ENCODE measurements at regions not wholly inside any gene's neighbourhood (a gene's known extent, or its start where the extent isn't known, plus 50 kb on each side); places are given as distances from the start of the nearest gene placed in this dataset.

GRCh38 chr6:164436976-164437375, 872.4 kb downstream of the C6orf118 start:
- H2AFZ ChIP-seq (ENCODE audit: low read depth, low read length), result no peak overlapping the region
- H3K4me2 ChIP-seq (ENCODE audit: low read length), result no peak overlapping the region
- no peaks in the 10 kb centered on the region for H3K9me3 ChIP-seq (ENCODE audit: low read length)
- no peak overlapping the region for H3K9ac ChIP-seq (ENCODE audit: low read length)
- H3K79me2 ChIP-seq (replicated peaks; ENCODE audit: insufficient read depth, low read length), result no peaks in the 10 kb centered on the region
- TF ChIP-seq MXI1 (conservative IDR thresholded peaks at IDR 0.05; ENCODE audit: poor library complexity, severe bottlenecking) (no peak), EP300 (conservative IDR thresholded peaks at IDR 0.05; ENCODE audit: poor library complexity, severe bottlenecking) (no peak), POLR2AphosphoS5 (IDR thresholded peaks at IDR 0.05) (no peak), REST (IDR thresholded peaks at IDR 0.05; ENCODE audit: borderline replicate concordance) (no peak), SMC3 (conservative IDR thresholded peaks at IDR 0.05; ENCODE audit: poor library complexity) (no peak)
- no peak overlapping the region for H3K27ac ChIP-seq (ENCODE audit: low read length)
- no peaks in the 10 kb centered on the region for H3F3A ChIP-seq (ENCODE audit: insufficient read depth, low read length, poor library complexity, severe bottlenecking)
- no peaks in the 10 kb centered on the region for H3K27me3 ChIP-seq (ENCODE audit: insufficient read depth, low read depth, low read length)
- no peaks in the 10 kb centered on the region for H3K36me3 ChIP-seq (ENCODE audit: insufficient read depth, low read length)
- no peak overlapping the region for H3K4me3 ChIP-seq (ENCODE audit: low read length)
- H3K9me2 ChIP-seq (ENCODE audit: insufficient read depth, low read length), result no peaks in the 10 kb centered on the region
- no peaks in the 10 kb centered on the region for H4K20me1 ChIP-seq (ENCODE audit: insufficient read depth)

GRCh38 chr6:164427728-164428402, 881.5 kb downstream of the C6orf118 start:
- TF ChIP-seq POLR2AphosphoS5 (IDR thresholded peaks at IDR 0.05) (no peak), MXI1 (conservative IDR thresholded peaks at IDR 0.05; ENCODE audit: poor library complexity, severe bottlenecking) (no peak), EP300 (conservative IDR thresholded peaks at IDR 0.05; ENCODE audit: poor library complexity, severe bottlenecking) (no peak), SMC3 (conservative IDR thresholded peaks at IDR 0.05; ENCODE audit: poor library complexity) (no peak), RAD21 (conservative IDR thresholded peaks at IDR 0.05) (no peak)
- Histone ChIP-seq H3K9me2 (ENCODE audit: insufficient read depth, low read length) (no peaks in the 10 kb centered on the region), H3K9me3 (ENCODE audit: low read length) (no peaks in the 10 kb centered on the region), H2AFZ (ENCODE audit: low read depth, low read length) (no peak overlapping the region), H3K27me3 (ENCODE audit: insufficient read depth, low read depth, low read length) (no peaks in the 10 kb centered on the region), H4K20me1 (ENCODE audit: insufficient read depth) (no peaks in the 10 kb centered on the region), H3K4me2 (ENCODE audit: low read length) (no peak overlapping the region), H3K4me3 (ENCODE audit: low read length) (no peak overlapping the region), H3K27ac (ENCODE audit: low read length) (peak overlapping the region; percentile 9), H3K9ac (ENCODE audit: low read length) (no peak overlapping the region), H3F3A (ENCODE audit: insufficient read depth, low read length, poor library complexity, severe bottlenecking) (no peaks in the 10 kb centered on the region), H3K36me3 (ENCODE audit: insufficient read depth, low read length) (no peaks in the 10 kb centered on the region), H3K79me2 (replicated peaks; ENCODE audit: insufficient read depth, low read length) (no peaks in the 10 kb centered on the region)

- Histone ChIP-seq H3K4me3 (ENCODE audit: low read length) (no peak overlapping the region), H4K20me1 (ENCODE audit: insufficient read depth) (no peaks in the 10 kb centered on the region)
Observed at GRCh38 chr6:164424489-164424888, 884.9 kb downstream of the C6orf118 start.

More at GRCh38 chr6:164424489-164424888, 884.9 kb downstream of the C6orf118 start:
- Histone ChIP-seq H3K27me3 (ENCODE audit: insufficient read depth, low read depth, low read length) (no peaks in the 10 kb centered on the region), H2AFZ (ENCODE audit: low read depth, low read length) (no peak overlapping the region), H3K9me2 (ENCODE audit: insufficient read depth, low read length) (no peaks in the 10 kb centered on the region), H3K9me3 (ENCODE audit: low read length) (peaks cover 5% of the 10 kb centered on the region), H3K9ac (ENCODE audit: low read length) (no peak overlapping the region), H3K4me2 (ENCODE audit: low read length) (no peak overlapping the region), H3K36me3 (ENCODE audit: insufficient read depth, low read length) (no peaks in the 10 kb centered on the region), H3K27ac (ENCODE audit: low read length) (no peak overlapping the region), H3F3A (ENCODE audit: insufficient read depth, low read length, poor library complexity, severe bottlenecking) (no peaks in the 10 kb centered on the region), H3K79me2 (replicated peaks; ENCODE audit: insufficient read depth, low read length) (no peaks in the 10 kb centered on the region)
- no peak for TF ChIP-seq REST (IDR thresholded peaks at IDR 0.05; ENCODE audit: borderline replicate concordance)

Measured in neural cell (in vitro differentiated cells).